K562 (cell line): ENCODE measurements at regions not wholly inside any gene's neighbourhood (a gene's known extent, or its start where the extent isn't known, plus 50 kb on each side); places are given as distances from the start of the nearest gene placed in this dataset.

Experiments used
- CREB3 ChIP-seq: fragments of 450-650 bp; conservative IDR thresholded peaks from 2 replicates; pipeline ENCODE4 v1.6.1; 2016; ENCODE audit warnings: missing genetic modification characterization, low read depth, mild to moderate bottlenecking, missing compliant biosample characterization, moderate library complexity
- HIVEP1 ChIP-seq: fragments of 250-450 bp; sonication (Bioruptor Pico); IDR thresholded peaks from 2 replicates; pipeline ENCODE4 v1.4.0; 2020; ENCODE audit warnings: mild to moderate bottlenecking
- MCM7 ChIP-seq, 2 experiments: fragments of 450-650 bp; IDR thresholded peaks; 2 replicates each; pipeline ENCODE4 v1.6.1; 2016 to 2018
- NCOA6 ChIP-seq: fragments of 450-650 bp; IDR thresholded peaks from 2 replicates; pipeline ENCODE4 v1.6.1; 2017; ENCODE audit warnings: mild to moderate bottlenecking
- SP2 ChIP-seq: IDR thresholded peaks from 2 replicates; pipeline ENCODE4 v1.6.1; 2011; ENCODE audit warnings: mild to moderate bottlenecking, low read depth, low read length, moderate library complexity; ENCODE audit not compliant: poor library complexity, severe bottlenecking; ENCODE audit errors: extremely low read depth
- SPI1 ChIP-seq: IDR thresholded peaks from 2 replicates; pipeline ENCODE4 v1.6.1; 2011; ENCODE audit warnings: low read depth, low read length, control low read depth, borderline replicate concordance
- TSHZ1 ChIP-seq: fragments of 250-450 bp; sonication (Bioruptor Pico); IDR thresholded peaks from 2 replicates; pipeline ENCODE4 v1.4.0; 2020; ENCODE audit warnings: mild to moderate bottlenecking, moderate library complexity
- ZC3H8 ChIP-seq: fragments of 450-650 bp; IDR thresholded peaks from 2 replicates; pipeline ENCODE4 v1.6.1; 2017
- ZNF431 ChIP-seq: sonication (generic); formaldehyde crosslinking; IDR thresholded peaks from 2 replicates; pipeline ENCODE4 v1.8.0; 2022; ENCODE audit warnings: mild to moderate bottlenecking, missing genetic modification reagents
- ZNF444 ChIP-seq: fragments of 250-450 bp; sonication (Bioruptor Pico); IDR thresholded peaks from 2 replicates; pipeline ENCODE4 v1.4.0; 2020; ENCODE audit warnings: mild to moderate bottlenecking, moderate library complexity
- ZNF639 ChIP-seq, 2 experiments: fragments of 200-800 bp in 1 of 2; sonication (Bioruptor generic) in 1 of 2; sonication (generic) in 1 of 2; formaldehyde crosslinking in 1 of 2; IDR thresholded peaks in 1 of 2; conservative IDR thresholded peaks in 1 of 2; 2 replicates each; pipeline versions ENCODE4 v1.5.0 to v1.6.1; 2016 to 2020; ENCODE audit warnings: missing compliant biosample characterization in 1 of 2, missing genetic modification characterization in 1 of 2, missing genetic modification reagents in 1 of 2
- TF ChIP-seq, protein P1 (sequence below): fragments of 250-450 bp; sonication (Bioruptor Pico); IDR thresholded peaks from 2 replicates; pipeline ENCODE4 v1.5.1; 2021; ENCODE audit warnings: mild to moderate bottlenecking

DNA sequence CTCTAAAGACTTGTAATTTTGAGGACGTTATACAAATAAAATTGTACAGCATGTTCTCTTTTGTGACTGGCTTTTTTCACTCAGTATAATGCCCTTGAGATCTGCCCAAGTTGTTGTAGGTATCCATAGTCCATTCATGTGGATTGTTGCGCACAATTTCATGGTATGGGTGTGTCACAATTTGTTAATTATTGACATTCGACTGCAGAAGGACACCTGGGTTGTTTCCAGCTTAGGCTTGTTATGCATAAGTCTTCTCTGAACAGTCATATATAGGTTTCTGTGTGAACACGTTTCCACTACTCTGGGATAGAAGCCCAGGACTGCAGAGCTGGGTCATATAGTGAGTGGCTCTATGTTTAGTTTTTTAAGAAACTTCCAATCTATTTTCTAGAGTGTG, 800.8 kb upstream of the SALL3 start (continued):
- TF ChIP-seq ZC3H8 (no peak), SPI1 (no peak), SP2 (no peak), MCM7 (IDR thresholded peaks at IDR 0.05) (no peak), NCOA6 (no peak), ZNF639 (CRISPR knock-in tag; conservative IDR thresholded peaks at IDR 0.05 in 1 of 2, IDR thresholded peaks at IDR 0.05 in 1 of 2) (no peak), ZNF431 (CRISPR knock-in tag) (no peak), CREB3 (tag) (no peak), ZNF444 (no peak), HIVEP1 (CRISPR knock-in tag) (no peak), TSHZ1 (no peak)
- TF ChIP-seq, protein P1, sequence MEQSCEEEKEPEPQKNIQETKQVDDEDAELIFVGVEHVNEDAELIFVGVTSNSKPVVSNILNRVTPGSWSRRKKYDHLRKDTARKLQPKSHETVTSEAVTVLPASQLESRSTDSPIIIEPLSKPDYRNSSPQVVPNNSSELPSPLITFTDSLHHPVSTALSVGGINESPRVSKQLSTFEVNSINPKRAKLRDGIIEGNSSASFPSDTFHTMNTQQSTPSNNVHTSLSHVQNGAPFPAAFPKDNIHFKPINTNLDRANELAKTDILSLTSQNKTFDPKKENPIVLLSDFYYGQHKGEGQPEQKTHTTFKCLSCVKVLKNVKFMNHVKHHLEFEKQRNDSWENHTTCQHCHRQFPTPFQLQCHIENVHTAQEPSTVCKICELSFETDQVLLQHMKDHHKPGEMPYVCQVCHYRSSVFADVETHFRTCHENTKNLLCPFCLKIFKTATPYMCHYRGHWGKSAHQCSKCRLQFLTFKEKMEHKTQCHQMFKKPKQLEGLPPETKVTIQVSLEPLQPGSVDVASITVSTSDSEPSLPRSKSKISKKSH (CRISPR knock-in tag), result no peak
